Spleen (tissue), 7 donors: ENCODE measurements at regions not wholly inside any gene's neighbourhood (a gene's known extent, or its start where the extent isn't known, plus 50 kb on each side); places are given as distances from the start of the nearest gene placed in this dataset.

Source experiments
- CTCF ChIP-seq, 11 experiments: fragments of 200-600 bp in 7 of 11; fragments of 450-650 bp in 4 of 11; sonication (generic) in 4 of 11; IDR thresholded peaks in 8 of 11; conservative IDR thresholded peaks in 3 of 11; 1 replicate in 7 of 11; 2 replicates in 4 of 11; pipeline versions ENCODE4 v1.4.0 to v1.8.0; 2016 to 2021; ENCODE audit warnings: antibody characterized with exemption in 11 of 11, inconsistent platforms in 4 of 11, mild to moderate bottlenecking in 1 of 11
- POLR2A ChIP-seq, 3 donors: fragments of 450-650 bp; IDR thresholded peaks; one replicate each; pipeline ENCODE4 v1.5.1; 2017; ENCODE audit warnings: antibody characterized with exemption in 3 of 3, mild to moderate bottlenecking in 1 of 3
- donor health status: DM: no; HTN: no; CAD: no; lungs with moderate emphysema.
- donor health status: DM: no; HTN: no; CAD: no.
- donor health status: DM: no; HTN: no; CAD: no.

- TF ChIP-seq CTCF (IDR thresholded peaks at IDR 0.05 in 8 of 11, conservative IDR thresholded peaks at IDR 0.05 in 3 of 11) (no peak), POLR2A (IDR thresholded peaks at IDR 0.05) (no peak)
Measured at GRCh38 chr3:95934181-95934580, 880.2 kb upstream of the EPHA6 start.
